HS-27A (cell line): ENCODE measurements at regions not wholly inside any gene's neighbourhood (a gene's known extent, or its start where the extent isn't known, plus 50 kb on each side); places are given as distances from the start of the nearest gene placed in this dataset.
"Not testable (repeated sequence)": the region's sequence is repeated elsewhere in the genome, so short reads cannot be mapped to it uniquely, and the experiment has no call there.

Experiments
- DNase-seq: peaks from one replicate; pipeline ENCODE4 v3.0.0-alpha.2; 2012; ENCODE audit warnings: low read depth, missing footprints

- no peak for DNase-seq
Observed at GRCh38 chr7:10779465-10780399, 193.9 kb upstream of the PHF14 start.

- DNase-seq, result no peak
Observed at GRCh38 chr7:10780400-10780747, 193.3 kb upstream of the PHF14 start.

GRCh38 chr7:10786976-10787375, 186.7 kb upstream of the PHF14 start:
- DNase-seq, result not testable (repeated sequence)

- no peak for DNase-seq
Observed at GRCh38 chr7:10789170-10789569, 184.5 kb upstream of the PHF14 start.

- DNase-seq, result no peak
Observed at GRCh38 chr7:10790910-10791309, 182.8 kb upstream of the PHF14 start.

GRCh38 chr7:10793995-10794775, 179.5 kb upstream of the PHF14 start:
- DNase-seq, result no peak

GRCh38 chr7:10797157-10797556, 176.5 kb upstream of the PHF14 start:
- no peak for DNase-seq

- DNase-seq, result no peak
Observed at GRCh38 chr7:10798044-10798443, 175.6 kb upstream of the PHF14 start.

GRCh38 chr7:10799475-10799874, 174.2 kb upstream of the PHF14 start:
- no peak for DNase-seq

GRCh38 chr7:10802011-10802410, 171.7 kb upstream of the PHF14 start:
- no peak for DNase-seq

GRCh38 chr7:10802526-10802925, 171.1 kb upstream of the PHF14 start:
- DNase-seq, result peak; percentile 7

- no peak for DNase-seq
Observed at GRCh38 chr7:10803720-10804119, 170.0 kb upstream of the PHF14 start.

- no peak for DNase-seq
Observed at GRCh38 chr7:10804770-10805169, 168.9 kb upstream of the PHF14 start.

- DNase-seq, result no peak
Observed at GRCh38 chr7:10815546-10815945, 158.1 kb upstream of the PHF14 start.

GRCh38 chr7:10821156-10821555, 152.5 kb upstream of the PHF14 start:
- no peak for DNase-seq

GRCh38 chr7:10824154-10824553, 149.5 kb upstream of the PHF14 start:
- no peak for DNase-seq

- no peak for DNase-seq
Observed at GRCh38 chr7:10838228-10838627, 135.4 kb upstream of the PHF14 start.

- no peak for DNase-seq
Observed at GRCh38 chr7:10845225-10845624, 128.4 kb upstream of the PHF14 start.

GRCh38 chr7:10855583-10855982, 118.1 kb upstream of the PHF14 start:
- DNase-seq, result no peak

GRCh38 chr7:10860516-10860915, 113.2 kb upstream of the PHF14 start:
- no peak for DNase-seq

GRCh38 chr7:10863476-10863875, 110.2 kb upstream of the PHF14 start:
- DNase-seq, result no peak

- no peak for DNase-seq
Observed at GRCh38 chr7:10874666-10875065, 99.0 kb upstream of the PHF14 start.

- DNase-seq, result no peak
Observed at GRCh38 chr7:10875080-10875479, 98.6 kb upstream of the PHF14 start.
